Neural progenitor cell (in vitro differentiated cells): ENCODE measurements at regions not wholly inside any gene's neighbourhood (a gene's known extent, or its start where the extent isn't known, plus 50 kb on each side); places are given as distances from the start of the nearest gene placed in this dataset.

ENCODE experiments used
- CTCF ChIP-seq: fragments of 200-600 bp; sonication (generic); IDR thresholded peaks from 2 replicates; pipeline ENCODE4 v1.5.1; 2017; ENCODE audit warnings: antibody characterized with exemption, mild to moderate bottlenecking
- EZH2 ChIP-seq: fragments of 200-600 bp; sonication (generic); IDR thresholded peaks from 2 replicates; pipeline ENCODE4 v1.6.1; 2017; ENCODE audit warnings: antibody characterized with exemption, mild to moderate bottlenecking, moderate library complexity

DNA sequence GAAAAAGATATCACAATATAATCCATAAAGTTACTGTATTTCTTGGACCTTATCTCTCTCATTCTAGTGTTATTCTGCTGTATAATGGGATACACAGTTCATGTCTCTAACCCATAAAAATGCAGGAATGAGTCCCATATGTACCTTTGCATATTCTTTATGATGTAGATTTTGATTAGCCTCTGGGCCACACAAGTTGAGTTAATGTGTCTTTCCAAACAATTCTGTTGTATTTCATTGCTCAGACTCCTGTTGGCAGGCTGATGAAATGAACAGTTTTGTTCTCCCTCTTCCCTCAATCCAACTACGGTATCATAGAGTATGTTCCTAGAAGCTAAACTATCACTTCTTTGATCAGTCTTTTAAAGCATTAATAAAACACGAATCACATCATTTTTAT is 113.2 kb upstream of the SATB2 start:
- TF ChIP-seq EZH2: no peak
- TF ChIP-seq CTCF: no peak
